Glomerular endothelial cell (primary cell): ENCODE measurements at regions not wholly inside any gene's neighbourhood (a gene's known extent, or its start where the extent isn't known, plus 50 kb on each side); places are given as distances from the start of the nearest gene placed in this dataset.

Experiments used
- DNase-seq: peaks from one replicate; pipeline ENCODE4 v3.0.0-alpha.2; 2011; ENCODE audit warnings: low read depth, low spot score; ENCODE audit errors: extremely low read depth

GRCh38 chr6:156174031-156174890, 602.9 kb upstream of the ARID1B start:
- DNase-seq: no peak

GRCh38 chr6:156169371-156169770, 607.8 kb upstream of the ARID1B start:
- no peak for DNase-seq

GRCh38 chr6:156167625-156168071, 609.5 kb upstream of the ARID1B start:
- DNase-seq: peak; percentile 91

- no peak for DNase-seq
These were observed 610.1 kb upstream of the ARID1B start for GRCh38 chr6:156167016-156167624.

GRCh38 chr6:156166093-156166492, 611.1 kb upstream of the ARID1B start:
- DNase-seq: no peak

- no peak for DNase-seq
These were observed 612.3 kb upstream of the ARID1B start for GRCh38 chr6:156164701-156165452.

GRCh38 chr6:156163311-156163710, 613.9 kb upstream of the ARID1B start:
- DNase-seq: no peak

GRCh38 chr6:156161471-156161870, 615.7 kb upstream of the ARID1B start:
- no peak for DNase-seq

- DNase-seq: no peak
These were observed 616.4 kb upstream of the ARID1B start for GRCh38 chr6:156160795-156161165.

GRCh38 chr6:156160007-156160794, 617.0 kb upstream of the ARID1B start:
- DNase-seq: no peak

GRCh38 chr6:156154896-156155295, 622.3 kb upstream of the ARID1B start:
- no peak for DNase-seq

GRCh38 chr6:156150391-156150790, 626.8 kb upstream of the ARID1B start:
- no peak for DNase-seq

GRCh38 chr6:156146891-156147290, 630.3 kb upstream of the ARID1B start:
- no peak for DNase-seq

- DNase-seq: no peak
These were observed 645.8 kb upstream of the ARID1B start for GRCh38 chr6:156131221-156131903.

GRCh38 chr6:156126535-156126934, 650.6 kb upstream of the ARID1B start:
- no peak for DNase-seq

GRCh38 chr6:156125844-156126243, 651.3 kb upstream of the ARID1B start:
- no peak for DNase-seq

GRCh38 chr6:156123731-156124130, 653.4 kb upstream of the ARID1B start:
- DNase-seq: no peak

- no peak for DNase-seq
These were observed 655.2 kb upstream of the ARID1B start for GRCh38 chr6:156121973-156122372.

GRCh38 chr6:156114541-156114940, 658.9 kb upstream of the NOX3 start:
- no peak for DNase-seq

- no peak for DNase-seq
These were observed 658.0 kb upstream of the NOX3 start for GRCh38 chr6:156113631-156114030.
